ENCODE measurements at regions not wholly inside any gene's neighbourhood (a gene's known extent, or its start where the extent isn't known, plus 50 kb on each side); places are given as distances from the start of the nearest gene placed in this dataset.

GRCh38 chr6:135126034-135126433 is 55.1 kb upstream of the MYB start:
- no peak overlapping the region for H3K9ac ChIP-seq (ENCODE audit: low read length in 3 of 3)
- no peak for TF ChIP-seq CTCF (IDR thresholded peaks at IDR 0.05; ENCODE audit: borderline replicate concordance, extremely low read depth, insufficient read depth)
- no peaks in the 10 kb centered on the region for H3K27me3 ChIP-seq (ENCODE audit: control insufficient read depth, insufficient read depth, low read length)
- no peaks in the 10 kb centered on the region for H3K36me3 ChIP-seq (ENCODE audit: control insufficient read depth in 2 of 3, insufficient read depth in 3 of 3, low read length in 3 of 3)
- DNase-seq: no peak
- H3K4me1 ChIP-seq (ENCODE audit: control insufficient read depth in 2 of 3, insufficient read depth in 2 of 3, low read depth in 1 of 3, low read length in 3 of 3): no peaks in the 10 kb centered on the region
- intact Hi-C loops (cut with DNase I): no loop called here
- H3K9me3 ChIP-seq (ENCODE audit: control insufficient read depth in 2 of 3, insufficient read depth in 1 of 3, low read length in 3 of 3): no peaks in the 10 kb centered on the region
- FAIRE-seq: no peak
- H3K4me3 ChIP-seq (ENCODE audit: low read length in 3 of 3): no peak overlapping the region
- no peak overlapping the region for H3K27ac ChIP-seq (ENCODE audit: low read depth in 2 of 2, low read length in 2 of 2)

- no peak for TF ChIP-seq CTCF (IDR thresholded peaks at IDR 0.05; ENCODE audit: borderline replicate concordance, extremely low read depth, insufficient read depth)
- Histone ChIP-seq H3K27me3 (ENCODE audit: control insufficient read depth, insufficient read depth, low read length) (no peaks in the 10 kb centered on the region), H3K27ac (ENCODE audit: low read depth in 2 of 2, low read length in 2 of 2) (no peak overlapping the region), H3K9me3 (ENCODE audit: control insufficient read depth in 2 of 3, insufficient read depth in 1 of 3, low read length in 3 of 3) (no peaks in the 10 kb centered on the region), H3K4me3 (ENCODE audit: low read length in 3 of 3) (no peak overlapping the region), H3K36me3 (ENCODE audit: control insufficient read depth in 2 of 3, insufficient read depth in 3 of 3, low read length in 3 of 3) (no peaks in the 10 kb centered on the region), H3K4me1 (ENCODE audit: control insufficient read depth in 2 of 3, insufficient read depth in 2 of 3, low read depth in 1 of 3, low read length in 3 of 3) (no peaks in the 10 kb centered on the region), H3K9ac (ENCODE audit: low read length in 3 of 3) (no peak overlapping the region)
- FAIRE-seq (no peak), DNase-seq (no peak)
- intact Hi-C loops (cut with DNase I): no loop called here
Measured at GRCh38 chr6:135121434-135121833, 59.7 kb upstream of the MYB start.

- H3K27me3 ChIP-seq (ENCODE audit: control insufficient read depth, insufficient read depth, low read length): no peaks in the 10 kb centered on the region
- no peak for TF ChIP-seq CTCF (IDR thresholded peaks at IDR 0.05; ENCODE audit: borderline replicate concordance, extremely low read depth, insufficient read depth)
- no peak overlapping the region for H3K4me3 ChIP-seq (ENCODE audit: low read length in 3 of 3)
- no peaks in the 10 kb centered on the region for H3K9me3 ChIP-seq (ENCODE audit: control insufficient read depth in 2 of 3, insufficient read depth in 1 of 3, low read length in 3 of 3)
- no peaks in the 10 kb centered on the region for H3K36me3 ChIP-seq (ENCODE audit: control insufficient read depth in 2 of 3, insufficient read depth in 3 of 3, low read length in 3 of 3)
- no peak overlapping the region for H3K27ac ChIP-seq (ENCODE audit: low read depth in 2 of 2, low read length in 2 of 2)
- intact Hi-C loops (cut with DNase I): no loop called here
- no peak for FAIRE-seq
- H3K4me1 ChIP-seq (ENCODE audit: control insufficient read depth in 2 of 3, insufficient read depth in 2 of 3, low read depth in 1 of 3, low read length in 3 of 3): no peaks in the 10 kb centered on the region
- no peak overlapping the region for H3K9ac ChIP-seq (ENCODE audit: low read length in 3 of 3)
- no peak for DNase-seq
Measured at GRCh38 chr6:135118134-135118730, 62.9 kb upstream of the MYB start.

- DNase-seq: no peak
- H3K27me3 ChIP-seq (ENCODE audit: control insufficient read depth, insufficient read depth, low read length): no peaks in the 10 kb centered on the region
- H3K9me3 ChIP-seq (ENCODE audit: control insufficient read depth in 2 of 3, insufficient read depth in 1 of 3, low read length in 3 of 3): no peaks in the 10 kb centered on the region
- H3K36me3 ChIP-seq (ENCODE audit: control insufficient read depth in 2 of 3, insufficient read depth in 3 of 3, low read length in 3 of 3): no peaks in the 10 kb centered on the region
- H3K4me3 ChIP-seq (ENCODE audit: low read length in 3 of 3): no peak overlapping the region
- H3K27ac ChIP-seq (ENCODE audit: low read depth in 2 of 2, low read length in 2 of 2): no peak overlapping the region
- TF ChIP-seq CTCF (IDR thresholded peaks at IDR 0.05; ENCODE audit: borderline replicate concordance, extremely low read depth, insufficient read depth): no peak
- no peak for FAIRE-seq
- no peaks in the 10 kb centered on the region for H3K4me1 ChIP-seq (ENCODE audit: control insufficient read depth in 2 of 3, insufficient read depth in 2 of 3, low read depth in 1 of 3, low read length in 3 of 3)
- intact Hi-C loops (cut with DNase I): no loop called here
- H3K9ac ChIP-seq (ENCODE audit: low read length in 3 of 3): no peak overlapping the region
Measured at GRCh38 chr6:135117413-135117968, 62.9 kb upstream of the HBS1L start.
